Fibroblast of peridontal ligament (primary cell): ENCODE measurements at regions not wholly inside any gene's neighbourhood (a gene's known extent, or its start where the extent isn't known, plus 50 kb on each side); places are given as distances from the start of the nearest gene placed in this dataset.

Experiments
- DNase-seq: peaks from one replicate; pipeline ENCODE4 v3.0.0-alpha.2; 2010; ENCODE audit errors: extremely low read depth

DNA sequence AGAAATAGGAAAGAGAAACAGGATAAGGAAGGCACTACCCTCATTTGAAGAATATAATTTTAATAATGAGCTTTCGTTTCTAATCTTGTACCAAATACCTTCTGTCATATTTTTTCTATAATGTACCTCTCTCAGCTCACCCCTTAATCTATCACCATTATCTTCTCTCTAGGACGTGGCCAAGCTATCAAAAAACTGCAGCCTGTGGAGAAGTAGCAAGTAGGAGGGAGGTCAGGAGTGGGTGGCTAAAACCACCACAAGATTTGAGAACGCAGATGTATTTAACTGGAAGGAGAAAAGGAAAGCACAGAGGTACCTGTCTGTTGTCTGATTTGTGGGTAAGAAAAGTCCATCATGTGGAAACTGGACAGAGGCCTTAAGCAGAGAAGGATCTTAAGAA, 576.7 kb upstream of the DIPK2B start:
- no peak for DNase-seq

DNA sequence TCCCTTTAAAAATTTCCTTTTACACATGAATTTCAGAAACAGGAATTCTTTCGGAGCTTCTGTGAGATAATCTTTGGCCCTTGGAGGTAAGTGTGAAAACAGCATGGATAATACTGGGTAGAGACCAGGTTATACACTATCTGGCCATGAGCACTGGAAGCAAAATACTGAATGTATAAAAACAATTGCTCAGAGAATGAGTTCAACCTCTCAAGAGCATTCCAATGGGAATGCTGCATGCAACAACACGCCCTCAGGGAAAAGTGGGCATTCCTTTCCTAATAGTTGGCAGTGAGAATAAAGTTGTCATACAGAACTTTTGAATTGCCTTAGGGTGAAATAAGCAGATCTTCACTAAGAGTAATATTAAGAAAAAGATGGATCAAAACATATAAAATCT, 574.8 kb upstream of the DIPK2B start:
- DNase-seq: peak; percentile 87

DNA sequence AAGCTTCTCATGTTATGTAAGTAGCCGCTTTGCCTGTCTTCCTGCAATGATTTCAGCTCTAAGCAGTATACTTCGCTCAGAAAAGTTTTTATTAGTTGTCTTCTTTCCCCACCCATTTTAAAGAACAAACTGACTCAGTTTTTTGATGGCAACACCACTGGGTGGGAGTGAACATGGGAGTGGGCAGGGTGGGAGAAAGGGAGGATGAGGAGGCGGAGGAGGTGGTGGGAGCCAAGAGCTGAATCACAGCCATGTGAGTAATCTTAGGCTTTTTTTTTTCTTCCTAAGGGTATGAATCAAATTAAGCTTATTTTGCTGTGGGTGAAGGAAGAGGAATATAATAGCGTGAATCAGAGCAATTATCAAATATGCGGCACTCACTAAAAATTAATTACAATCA, 574.3 kb upstream of the DIPK2B start:
- peak; percentile 84 for DNase-seq

DNA sequence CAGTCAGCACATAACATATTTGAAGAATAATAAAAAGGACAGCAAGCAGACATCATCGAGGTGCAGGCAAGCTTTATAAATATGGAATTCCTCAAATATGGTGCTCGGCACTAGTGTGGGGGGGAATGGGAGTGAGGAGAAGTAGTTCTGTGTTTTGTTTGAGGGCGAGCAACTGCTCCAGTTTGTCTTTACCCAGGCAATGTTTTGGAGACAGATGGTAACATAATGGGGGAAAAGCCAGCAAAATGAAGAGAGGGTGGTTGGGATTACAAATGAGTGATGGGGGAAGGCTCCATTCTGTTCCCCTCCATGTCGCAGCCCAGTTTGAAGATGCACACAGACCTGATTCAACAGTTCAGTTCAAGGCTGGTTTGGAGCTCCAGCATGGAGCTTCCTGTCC, 572.9 kb upstream of the DIPK2B start:
- no peak for DNase-seq

DNA sequence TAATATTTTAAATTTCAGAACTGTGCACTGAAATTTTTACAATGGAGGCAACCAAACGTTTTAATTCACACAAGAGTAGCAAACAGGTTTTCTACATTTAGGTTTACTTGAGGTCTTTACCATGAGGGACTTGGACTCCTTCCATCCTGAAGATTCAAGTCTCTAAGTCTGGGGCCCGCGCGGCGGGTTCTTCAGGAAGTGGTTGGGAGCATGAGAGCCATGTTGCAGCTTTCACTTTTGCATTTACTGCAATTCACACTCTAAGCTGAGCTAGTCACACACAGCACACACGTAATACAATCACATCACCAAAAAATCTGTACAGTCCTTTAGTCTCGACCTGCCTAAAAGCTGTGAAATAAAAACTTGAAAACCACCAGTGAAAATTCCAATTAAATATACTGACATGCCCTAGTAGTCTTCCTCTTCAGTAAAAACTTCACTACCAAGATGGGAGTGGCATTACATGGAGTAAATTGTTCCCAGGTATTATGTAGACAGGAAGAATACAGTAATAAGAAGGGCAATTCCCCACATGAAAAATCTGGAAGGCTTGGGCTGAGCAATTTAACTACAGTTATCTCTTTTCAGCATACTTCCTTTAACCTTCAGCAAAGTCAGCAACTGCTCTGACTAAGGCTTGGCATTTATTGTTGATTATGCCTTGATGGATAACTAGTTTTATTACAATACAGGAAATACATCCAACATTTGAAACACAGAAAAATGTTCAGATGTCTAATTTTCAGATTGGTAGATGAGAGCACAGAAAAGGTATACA, 571.1 kb upstream of the DIPK2B start:
- DNase-seq: peak; percentile 68

DNA sequence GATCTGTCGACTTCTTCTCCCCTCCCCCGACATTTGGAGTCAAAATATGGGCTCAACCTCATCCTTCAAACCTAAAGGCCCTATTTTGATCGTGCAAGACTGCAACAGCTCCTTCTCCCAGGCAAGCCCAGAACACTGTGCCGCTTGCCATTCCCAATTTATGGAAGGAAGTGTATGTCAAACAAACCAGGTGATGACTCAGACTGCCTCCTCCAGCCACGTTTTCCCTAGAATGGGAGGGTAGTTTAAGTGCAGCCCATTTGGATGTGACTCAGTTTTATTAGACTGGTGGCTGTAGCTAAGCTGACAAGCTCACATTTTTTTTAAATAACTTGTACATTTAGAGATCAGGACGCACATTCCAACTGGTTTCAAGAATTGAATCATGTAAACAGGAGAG, 570.4 kb upstream of the DIPK2B start:
- peak; percentile 89 for DNase-seq

DNA sequence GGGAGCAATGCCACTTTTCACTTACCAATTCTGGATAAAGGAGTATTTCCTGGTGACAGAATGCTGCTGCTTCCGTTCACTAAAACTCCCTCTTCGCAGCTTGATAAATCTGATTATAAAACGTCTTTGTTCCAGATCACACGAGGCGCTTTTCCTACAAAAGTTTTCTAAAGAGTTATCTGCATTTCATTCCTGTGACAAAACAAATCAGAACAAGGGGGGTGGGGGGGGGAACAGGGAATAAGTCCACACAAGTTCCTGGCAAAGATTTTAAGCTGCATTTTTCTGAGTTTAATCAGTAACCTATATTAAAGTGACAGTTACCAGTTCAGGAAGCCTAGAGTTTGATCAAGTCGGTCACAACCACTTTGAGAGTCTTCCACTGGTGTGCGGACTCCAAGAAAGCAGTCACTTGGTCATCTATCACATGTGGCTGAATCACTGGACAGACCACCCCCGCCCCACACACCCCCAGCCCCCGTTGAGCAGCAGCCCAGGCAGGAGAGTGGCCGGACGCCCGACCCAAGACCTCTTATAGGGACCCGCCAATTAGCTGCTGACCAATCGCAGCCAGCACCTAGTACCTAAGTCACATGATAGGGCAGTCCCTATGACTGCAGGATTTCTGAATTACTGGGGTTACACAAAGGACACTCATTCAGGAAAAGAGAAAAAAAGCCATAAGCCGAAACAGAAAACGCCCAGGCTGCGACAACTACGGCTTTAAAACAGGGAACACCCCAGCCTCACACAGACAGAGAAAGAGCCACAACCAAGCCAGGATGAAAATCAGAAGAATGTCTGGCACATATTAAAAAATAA, 569.3 kb upstream of the DIPK2B start:
- peak; percentile 91 for DNase-seq

DNA sequence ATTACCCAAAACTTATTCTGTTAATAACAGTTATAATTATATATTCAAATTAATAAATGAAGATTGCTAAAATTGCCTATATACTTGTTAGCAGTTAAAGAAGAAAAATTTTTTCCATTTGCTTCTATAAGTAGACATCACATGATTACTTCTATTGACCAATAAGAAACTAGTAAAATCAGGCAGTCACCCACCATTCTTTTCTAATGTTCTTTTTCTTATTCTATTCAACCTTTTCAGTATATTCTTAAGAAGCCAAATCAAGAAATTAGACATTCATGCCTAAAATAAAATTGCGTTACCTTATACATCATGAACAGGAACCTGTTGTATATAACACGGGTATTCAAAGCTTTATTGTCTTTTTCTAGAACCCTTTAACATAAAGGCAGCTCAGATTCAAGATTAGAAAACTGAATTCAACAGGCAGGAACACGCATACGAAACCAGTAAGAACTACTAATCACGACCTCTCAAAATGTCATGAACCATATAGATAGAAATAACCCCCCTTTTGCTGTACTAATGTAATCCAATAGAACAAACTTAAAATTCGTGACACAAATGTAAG, 568.1 kb upstream of the DIPK2B start:
- peak; percentile 56 for DNase-seq

DNA sequence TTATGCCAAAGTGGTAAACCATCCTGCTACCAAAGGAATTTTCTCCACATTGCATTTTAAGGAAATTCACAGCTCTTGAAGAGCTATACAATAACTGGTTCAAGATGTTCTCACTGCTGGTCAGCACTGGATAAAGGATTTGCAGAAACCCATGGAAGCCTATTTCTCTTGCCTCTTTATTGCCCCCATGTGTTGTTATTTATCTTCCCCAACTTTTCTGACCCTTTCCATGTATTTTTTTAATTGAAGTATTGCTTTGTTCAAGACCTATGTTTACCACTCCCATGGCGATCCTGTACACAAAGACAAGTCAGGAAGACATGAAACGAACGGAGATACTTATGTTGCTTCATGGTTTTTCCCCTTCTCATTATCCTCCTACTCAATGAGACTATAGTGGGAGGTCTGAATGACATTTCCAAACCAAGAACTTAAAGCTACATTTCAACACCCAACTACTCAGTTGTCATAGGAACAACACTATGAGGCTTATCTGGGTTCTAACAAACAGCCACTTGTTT, 566.4 kb upstream of the DIPK2B start:
- DNase-seq: peak; percentile 68

DNA sequence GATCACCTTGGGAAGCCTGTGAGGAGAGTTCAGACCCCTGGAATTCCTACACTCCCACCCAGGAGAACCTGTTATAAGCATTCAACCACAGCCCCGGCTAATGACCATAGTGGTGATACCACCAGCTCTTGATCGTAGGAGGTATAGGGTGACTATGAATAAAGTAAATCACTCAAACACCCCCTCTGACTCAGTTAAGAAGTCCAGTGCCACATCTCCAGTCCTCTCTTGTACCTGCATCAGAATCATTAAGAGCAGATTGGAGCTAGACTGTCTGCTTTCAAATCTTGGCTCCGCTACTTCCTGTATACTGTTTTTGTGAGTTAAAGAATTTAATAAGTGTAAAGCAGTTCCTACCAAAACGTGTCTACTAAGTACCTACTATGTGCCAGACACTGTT, 565.1 kb upstream of the DIPK2B start:
- DNase-seq: peak; percentile 29

DNA sequence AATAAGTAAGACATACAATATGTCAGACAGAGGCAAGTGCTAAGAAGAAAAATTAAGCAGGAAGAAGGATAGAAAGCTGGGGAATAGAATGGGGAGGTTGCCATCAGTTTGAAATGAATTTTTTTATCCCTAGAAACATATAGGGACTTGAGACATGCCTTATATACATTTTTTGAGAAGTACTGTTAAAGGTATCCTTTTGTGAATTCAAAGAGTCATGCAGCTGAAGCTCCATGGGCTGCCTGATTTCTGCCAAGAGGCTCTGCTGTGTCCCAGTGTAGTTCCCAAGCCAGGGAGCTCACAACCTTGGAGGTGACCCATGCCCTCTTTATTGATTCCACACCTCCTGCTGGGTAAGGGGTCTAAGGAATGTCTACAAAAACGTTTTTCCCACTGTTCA, 564.6 kb upstream of the DIPK2B start:
- DNase-seq: peak; percentile 24

DNA sequence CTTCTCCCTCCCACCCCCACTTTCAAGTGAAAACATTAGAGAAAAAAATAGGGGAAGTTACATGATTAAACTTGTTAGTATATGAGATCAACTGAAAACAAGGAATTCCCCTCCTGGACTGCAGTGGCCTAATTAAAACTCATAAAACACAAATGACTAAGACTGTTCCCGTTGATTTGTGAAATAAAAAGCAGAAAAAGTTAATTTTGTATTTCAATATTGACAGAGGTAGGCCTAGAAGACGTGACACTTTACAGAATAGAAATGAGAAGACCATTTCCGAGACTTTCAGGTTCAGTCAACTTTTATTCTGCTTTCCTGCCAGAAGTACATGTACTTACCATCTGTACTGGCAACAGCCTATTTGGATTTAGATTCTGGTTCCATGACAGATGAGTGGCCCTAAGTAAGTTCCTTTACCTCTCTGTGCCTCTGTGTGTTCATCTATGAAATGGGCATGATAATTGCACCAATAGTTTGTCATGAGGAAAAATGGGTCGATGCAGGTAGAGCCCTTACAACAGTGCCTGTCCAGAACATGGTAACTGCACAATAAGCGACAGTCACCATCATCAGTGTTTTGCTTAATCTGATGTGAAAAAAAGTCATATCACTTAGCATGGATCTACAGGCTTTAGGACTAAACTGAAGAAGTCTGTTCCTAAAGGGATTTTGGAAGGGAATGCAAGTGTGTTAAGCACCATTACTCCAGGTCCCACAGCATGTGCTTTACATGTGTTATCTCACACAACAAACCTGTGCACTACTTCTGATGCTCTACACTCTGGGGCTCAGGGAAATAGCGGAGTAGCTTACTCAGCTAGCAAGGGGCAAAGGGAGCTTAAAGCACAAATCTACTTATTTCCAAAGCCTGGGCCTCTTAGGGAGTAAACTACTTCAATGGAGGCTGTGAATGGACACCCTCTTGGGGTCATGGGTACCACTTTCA, 562.3 kb upstream of the DIPK2B start:
- peak; percentile 43 for DNase-seq

DNA sequence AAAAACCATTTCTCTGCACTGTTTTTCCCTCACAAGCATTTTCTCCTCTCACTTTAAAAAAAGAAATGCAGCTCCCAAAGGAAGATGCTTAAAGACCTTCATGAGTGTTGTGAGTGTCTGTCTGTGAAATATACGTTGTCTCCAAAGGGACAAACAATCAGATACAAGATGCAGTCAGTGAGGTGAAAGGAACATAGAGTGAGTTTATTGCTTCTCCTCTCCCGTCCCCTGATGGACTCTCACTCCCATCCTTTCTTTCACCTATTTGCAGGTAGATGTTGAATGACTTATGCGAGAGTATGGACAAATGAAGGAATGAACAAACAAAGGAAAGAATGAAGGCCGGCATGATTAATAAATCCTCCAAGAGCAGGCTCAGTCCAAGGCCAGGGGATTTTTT, 561.2 kb upstream of the DIPK2B start:
- peak; percentile 31 for DNase-seq

DNA sequence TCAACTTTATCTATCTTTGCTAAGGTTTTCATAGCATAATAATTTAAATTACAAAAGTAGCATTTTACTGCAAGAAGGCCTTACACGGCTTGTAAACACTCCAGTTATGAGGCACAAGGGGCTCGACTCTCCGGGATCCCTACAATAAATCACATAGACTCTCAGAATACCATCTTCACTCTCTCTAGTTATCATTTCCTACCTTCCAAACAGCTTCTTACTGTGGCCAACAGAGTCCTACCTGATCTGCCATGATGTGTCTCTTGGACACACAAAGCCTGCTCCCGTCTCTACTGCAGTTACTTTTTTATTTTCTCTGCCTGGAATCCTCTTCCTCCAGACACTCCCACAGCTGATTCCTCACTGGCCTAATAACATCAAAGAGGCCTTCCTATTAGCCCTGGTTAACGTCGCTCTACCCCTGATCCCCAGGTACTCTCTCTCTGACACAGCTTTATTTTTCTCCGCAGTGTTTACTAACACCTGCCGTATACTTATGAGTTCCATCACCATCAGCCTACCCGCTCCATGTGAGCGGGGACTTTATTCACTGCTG, 559.6 kb upstream of the DIPK2B start:
- DNase-seq: peak; percentile 26

DNA sequence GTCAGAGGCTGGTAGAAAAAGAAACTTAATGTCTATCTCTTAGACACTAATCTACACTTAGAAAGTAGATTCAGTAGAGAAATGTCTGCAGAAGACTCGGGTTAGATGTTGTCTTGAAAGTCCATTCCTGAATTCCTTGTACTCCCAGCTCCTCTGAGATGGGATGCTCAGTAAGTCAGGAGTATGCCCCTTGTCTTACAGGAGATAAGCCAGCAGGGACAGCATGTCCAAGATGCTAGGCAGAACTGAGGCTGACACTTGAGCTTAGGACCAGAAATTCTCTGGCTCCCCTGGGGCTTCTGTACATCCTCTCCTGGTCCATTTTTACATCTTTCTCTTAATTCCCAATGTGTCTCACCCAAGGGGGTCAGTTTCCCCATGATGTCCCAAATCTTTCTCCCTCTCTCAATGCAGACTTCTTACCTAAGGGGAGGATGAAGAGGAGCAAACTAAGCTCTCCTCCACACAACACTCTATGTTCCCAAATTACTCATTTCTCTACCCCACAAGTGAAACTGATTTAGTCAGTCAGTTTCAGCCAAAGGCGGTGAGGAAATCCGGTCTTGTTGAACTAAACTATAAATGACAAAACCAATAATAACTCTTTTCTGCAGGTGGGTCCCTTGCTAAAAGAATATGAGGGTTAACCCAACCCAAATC, 558.2 kb upstream of the DIPK2B start:
- peak; percentile 50 for DNase-seq

DNA sequence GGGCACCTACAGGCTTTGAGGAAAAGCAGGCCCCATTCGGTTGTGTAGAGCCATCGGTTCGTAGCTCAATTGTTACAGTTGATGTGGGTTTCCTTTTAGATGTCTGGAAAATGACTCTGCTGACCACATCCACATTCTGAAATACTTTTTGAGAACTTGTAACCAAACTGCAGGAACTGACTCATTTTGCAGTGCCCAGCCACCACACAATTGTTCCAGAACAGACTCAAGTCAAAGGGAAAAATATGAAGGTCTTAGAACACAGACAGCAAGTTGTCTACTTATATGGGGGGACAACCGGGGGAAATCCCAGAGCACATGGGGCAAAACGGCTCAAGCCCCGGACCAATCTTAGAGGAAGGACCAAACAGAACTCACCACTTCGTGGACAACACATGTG, 557.6 kb upstream of the DIPK2B start:
- DNase-seq: peak; percentile 87

DNA sequence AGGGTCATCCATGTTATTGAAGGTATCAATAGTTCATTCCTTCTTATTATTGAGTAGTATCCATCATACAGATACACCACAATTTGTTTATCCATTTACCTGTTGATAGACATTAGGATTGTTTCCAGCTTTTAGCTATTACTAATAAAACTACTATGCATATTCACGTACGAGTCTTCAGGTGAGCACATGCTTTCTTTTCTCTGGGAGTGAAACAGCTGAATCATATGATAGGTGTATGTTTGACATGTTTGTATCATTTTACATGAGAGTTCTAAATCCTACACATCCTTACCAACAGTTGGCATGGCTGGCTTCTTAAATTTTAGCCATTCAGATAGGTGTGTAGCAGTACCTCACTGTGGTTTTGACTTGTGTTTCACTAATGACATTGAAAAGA, 556.6 kb upstream of the DIPK2B start:
- DNase-seq: no peak

DNA sequence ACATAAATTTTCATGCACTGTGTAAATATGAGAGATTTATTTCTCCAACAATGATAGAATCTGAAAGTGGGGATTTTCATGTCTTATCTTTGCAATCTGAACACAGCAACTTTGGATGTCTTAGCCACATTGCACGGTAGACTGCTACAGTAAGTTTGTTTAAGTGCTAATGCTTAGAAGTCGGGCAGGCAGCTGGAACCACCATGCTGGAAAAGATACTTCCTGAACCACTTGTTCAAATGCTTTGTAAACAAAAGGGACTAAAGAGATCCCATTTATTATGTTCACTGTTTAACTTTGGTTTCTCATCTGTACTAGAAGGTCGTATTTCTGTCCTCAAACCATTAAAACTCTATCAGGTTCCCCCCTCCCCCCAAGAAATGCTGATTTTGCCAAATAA, 555.9 kb upstream of the DIPK2B start:
- peak; percentile 48 for DNase-seq

DNA sequence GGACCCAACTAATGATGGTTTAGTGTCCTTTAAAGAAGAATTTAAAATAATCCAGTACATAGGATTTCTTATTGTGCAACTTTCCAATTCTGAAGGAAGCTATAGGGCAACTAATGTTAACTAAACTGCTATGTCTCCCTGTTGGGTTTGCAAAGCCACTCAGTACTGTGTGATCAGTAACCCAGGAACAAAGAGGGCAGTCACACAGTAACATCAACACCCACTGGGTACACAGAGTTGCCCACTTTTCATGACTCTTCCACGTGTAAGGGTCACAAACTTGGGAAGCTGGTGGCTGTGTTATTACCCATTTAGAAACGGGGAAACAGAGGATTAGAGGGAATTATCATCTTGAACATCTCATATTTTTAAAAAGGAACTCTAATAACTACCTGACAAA, 555.0 kb upstream of the DIPK2B start:
- DNase-seq: no peak

DNA sequence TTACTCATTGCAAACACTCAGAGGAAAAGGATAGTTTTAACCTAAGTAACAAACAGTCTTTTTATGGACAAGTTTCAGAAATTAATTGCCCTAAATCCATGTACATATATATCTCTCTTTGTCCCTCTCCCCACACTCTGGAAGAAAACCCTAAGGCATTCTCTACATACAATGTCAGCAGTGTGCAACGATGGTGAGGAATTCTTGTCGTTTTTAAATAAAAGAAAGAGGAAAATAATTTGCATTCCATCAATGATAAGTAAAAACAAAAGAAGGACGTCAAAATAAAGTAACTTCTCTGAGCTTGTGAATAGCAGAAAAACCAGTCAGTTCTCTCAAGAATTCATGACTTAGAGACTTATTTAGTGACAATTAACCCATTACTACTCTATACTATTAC, 550.5 kb upstream of the DIPK2B start:
- peak; percentile 18 for DNase-seq

DNA sequence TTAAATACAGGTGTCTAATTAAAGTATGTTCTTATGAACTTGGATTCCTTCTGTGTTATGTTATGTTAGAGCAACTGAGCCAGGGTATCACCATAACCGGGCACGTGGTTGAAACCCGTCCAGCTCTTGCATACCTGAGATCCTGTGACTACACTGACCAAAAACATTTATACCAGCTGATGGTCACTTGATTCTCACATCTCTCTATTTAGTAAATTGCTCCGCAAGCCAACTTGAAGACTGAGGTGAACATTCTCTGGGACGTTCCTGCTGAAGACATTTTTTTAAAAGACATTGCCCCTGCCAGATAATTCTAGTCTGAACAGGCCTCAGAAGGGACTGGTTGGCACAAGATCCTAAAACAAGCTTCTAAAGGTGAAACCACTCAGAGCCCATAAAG, 550.0 kb upstream of the DIPK2B start:
- DNase-seq: peak; percentile 15
